ENCODE measurements at regions not wholly inside any gene's neighbourhood (a gene's known extent, or its start where the extent isn't known, plus 50 kb on each side); places are given as distances from the start of the nearest gene placed in this dataset.

GRCh38 chr2:157204401-157204800, 53.1 kb upstream of the GALNT5 start:
- TF ChIP-seq TAF1 (IDR thresholded peaks at IDR 0.05; ENCODE audit: low read depth) (no peak), EZH2 (IDR thresholded peaks at IDR 0.05; ENCODE audit: borderline replicate concordance, insufficient read depth, low read length, poor library complexity, severe bottlenecking) (no peak)
